Iris pigment epithelial cell (primary cell): ENCODE measurements at regions not wholly inside any gene's neighbourhood (a gene's known extent, or its start where the extent isn't known, plus 50 kb on each side); places are given as distances from the start of the nearest gene placed in this dataset.

ENCODE experiments used
- DNase-seq: peaks from one replicate; pipeline ENCODE4 v3.0.0-alpha.2; 2011; ENCODE audit warnings: low read depth

DNA sequence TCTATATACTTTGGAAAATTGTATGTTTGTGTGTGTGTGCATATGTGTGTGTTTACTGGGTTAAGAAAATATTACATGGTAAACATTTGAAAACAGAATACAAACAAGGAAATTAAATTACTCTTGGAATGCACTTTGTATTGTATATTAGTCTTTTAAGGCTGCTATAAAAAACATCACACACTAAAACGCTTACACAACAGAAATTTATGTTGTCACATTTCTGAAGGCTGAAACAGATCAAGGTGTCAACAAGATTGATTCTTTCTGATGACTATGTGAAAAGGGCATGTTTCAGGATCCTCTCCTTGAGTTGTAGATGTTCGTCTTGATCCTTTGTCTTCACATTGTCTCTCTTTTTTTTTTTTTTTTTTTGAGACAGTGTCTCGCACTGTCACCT, 149.1 kb upstream of the CNTN5 start:
- no peak for DNase-seq

DNA sequence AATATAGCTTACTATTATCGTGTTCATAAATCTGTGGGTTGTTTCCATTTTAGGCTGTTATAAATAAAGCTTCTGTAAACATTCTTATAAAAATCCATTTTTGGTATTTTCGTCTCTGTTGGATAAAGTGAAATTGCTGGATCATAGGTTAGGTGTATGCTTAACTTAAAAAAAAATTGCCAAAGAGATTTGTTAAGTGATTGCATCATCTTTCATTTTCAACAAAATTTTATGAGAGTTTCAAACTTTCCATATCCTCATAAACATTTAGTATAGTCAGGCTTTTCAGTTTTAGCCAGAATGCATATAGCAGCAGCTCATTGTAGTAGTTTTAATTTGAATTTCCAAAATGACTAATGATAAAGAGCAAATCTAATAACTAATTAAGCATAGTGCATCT, 146.7 kb upstream of the CNTN5 start:
- DNase-seq = no peak

DNA sequence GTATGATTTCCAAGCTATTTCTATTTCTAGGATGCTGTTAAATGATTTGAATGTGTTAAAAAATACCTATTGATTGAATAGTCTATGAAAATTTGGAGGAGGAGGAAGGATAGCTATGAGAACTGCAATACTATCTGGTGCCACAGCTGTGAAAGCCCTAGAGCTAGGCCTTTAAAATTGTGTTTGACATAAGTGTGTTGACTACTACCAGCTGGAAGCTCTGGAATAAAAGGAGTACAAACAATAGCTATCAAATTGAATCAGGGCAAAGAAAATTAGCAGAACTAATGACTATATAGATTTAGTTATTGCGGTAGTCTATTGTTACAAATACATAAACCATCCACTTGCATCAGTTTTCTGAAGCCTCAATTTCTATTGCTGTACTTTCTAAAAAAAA, 124.8 kb upstream of the CNTN5 start:
- DNase-seq = no peak

DNA sequence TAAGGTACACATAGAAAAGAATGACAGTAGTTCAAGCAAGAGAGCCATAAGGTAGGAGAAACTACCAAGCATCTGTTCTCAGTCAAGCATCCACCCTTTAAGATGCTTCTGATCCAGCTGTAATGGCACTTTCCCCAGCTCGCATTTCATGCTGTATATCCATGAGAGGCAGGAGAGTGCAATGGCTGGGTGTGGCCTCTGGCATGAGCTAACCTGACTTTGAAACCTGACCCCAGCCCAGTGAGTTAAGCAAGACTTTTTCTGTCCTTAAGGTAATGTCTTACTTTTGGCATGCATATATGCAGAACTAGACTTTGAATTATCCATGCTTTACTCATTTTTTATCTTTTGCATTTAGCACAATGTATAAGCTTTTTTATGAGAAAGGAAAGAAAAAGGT, 79.8 kb upstream of the CNTN5 start:
- DNase-seq = no peak

DNA sequence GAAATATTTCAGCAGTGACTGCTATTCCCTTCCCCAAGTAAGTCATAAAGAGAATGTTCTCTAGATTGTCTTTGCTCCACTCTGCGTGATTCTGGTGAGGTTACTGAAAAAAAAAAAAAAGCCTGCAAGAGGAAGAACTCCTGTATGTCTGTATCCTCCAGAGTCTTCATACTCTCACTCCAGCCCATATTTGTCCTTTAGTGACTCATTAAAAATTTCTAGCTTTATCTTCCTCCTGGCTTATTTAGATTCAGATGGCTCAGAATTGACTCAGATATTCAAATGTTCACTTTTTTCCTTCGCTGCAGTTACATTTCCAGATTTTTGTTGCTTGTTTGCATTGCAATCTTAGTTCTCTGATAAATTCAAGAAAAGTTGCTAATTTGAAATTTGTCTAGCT, 76.3 kb upstream of the CNTN5 start:
- no peak for DNase-seq

DNA sequence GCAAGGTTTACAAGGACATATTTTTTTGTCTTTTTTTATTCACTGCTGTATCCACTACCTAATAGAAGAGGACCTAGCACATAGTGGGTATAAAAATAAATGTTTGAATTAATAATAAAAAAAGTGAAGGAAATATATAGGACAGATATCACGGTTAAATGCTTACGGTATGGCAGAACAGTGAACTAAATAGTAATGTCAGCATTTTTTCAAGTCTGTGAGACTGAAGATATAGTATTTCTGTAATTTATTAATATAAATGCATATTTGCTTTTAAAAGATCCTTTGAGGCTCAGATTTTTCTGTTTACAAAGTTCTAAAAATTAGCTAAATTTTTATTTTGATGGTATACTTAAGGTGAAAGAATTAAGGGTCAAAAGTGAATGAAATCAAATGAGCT, 68.6 kb upstream of the CNTN5 start:
- no peak for DNase-seq

DNA sequence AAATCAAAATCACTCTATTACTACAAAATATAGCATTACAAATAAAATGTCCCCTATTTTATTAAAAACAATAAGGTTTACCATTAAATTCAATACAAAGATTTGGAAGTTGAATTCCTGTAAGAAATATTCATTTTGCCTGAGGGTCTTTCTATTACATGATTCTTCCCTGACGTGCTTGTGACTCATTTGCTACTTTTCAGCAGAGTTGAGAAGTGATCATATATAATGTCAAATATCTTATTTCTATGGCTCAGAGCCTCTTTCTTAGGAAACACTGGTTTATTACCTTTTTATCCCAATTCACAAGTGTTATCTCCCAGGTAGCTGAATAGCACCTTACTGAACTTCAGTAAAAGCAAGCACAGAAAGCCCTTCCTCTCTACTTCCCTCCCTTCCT, 65.2 kb upstream of the CNTN5 start:
- no peak for DNase-seq

DNA sequence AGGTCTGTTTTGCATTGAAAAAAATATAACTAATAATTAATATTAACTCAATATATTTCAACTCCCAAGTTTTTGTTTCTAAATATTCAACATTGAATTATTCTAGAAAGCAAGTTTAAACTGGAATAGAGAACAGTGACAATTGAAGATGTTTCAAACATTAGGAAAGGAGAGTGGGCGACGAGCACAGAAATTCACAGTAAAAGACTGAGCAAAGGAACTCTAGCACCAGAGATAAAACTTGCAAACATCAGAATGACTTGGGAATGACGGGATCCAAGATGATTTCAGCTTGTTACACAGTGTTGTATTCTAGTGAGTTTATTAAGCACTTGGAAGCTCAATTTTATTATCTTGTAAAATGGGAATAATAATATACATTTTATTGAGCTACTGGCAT, 56.6 kb upstream of the CNTN5 start:
- DNase-seq = no peak

DNA sequence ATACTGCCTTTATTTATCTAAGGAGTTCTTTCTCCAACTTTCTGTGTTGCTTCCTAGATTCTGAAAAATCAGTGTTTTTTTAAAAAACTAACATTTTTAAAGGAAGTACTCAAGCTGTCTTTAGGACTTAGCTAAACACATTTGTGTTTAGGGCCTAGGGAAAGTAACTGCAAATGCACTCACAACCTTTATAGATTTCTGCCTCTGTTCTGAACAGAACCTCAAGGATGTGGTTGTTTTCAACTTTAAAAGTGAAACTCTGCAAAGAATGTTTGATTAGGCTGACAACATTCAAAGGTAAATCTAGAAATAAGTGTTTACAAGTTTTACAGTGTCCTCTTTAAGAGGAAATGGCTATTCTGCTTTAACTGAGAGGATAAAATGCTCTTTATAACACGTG, 55.4 kb upstream of the CNTN5 start:
- DNase-seq = no peak

DNA sequence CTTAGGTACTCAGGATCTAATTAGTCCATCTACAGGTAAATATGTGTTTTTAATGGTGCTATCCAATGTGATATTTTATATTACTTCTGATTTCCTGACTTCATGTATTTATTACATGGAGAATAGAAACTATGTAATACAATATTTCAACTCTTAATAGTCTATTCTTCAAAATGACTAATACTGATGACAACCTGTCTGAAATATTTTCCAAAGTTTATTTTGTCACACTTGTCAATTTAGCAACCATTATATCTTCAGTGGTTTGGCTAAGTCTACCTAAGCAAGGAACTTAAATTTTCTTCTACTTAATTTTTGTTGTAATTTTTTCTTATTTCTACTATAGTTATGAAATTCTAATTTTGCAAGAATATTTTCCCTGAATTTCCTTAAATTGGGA, 55.0 kb upstream of the CNTN5 start:
- DNase-seq = no peak

DNA sequence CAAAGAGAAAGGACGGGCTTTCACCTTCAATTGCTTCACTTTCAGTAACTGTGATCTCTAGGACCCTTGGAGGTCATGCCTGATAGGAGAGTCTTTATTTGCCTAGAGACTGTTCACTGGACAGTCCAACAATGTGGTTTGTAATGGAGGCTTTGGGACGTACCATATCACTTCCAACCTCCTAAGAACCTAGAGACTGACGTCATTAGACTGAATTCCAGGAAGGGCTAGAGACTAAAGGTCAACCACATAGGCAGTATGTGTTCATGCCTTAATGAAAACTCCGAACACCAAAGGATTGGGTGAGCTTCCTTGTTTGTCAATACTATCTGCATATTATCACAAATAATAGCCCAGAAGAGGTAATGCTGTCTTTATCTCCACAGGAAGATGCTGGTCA, 53.7 kb upstream of the CNTN5 start:
- no peak for DNase-seq
